GM19324 (cell line): ENCODE measurements at regions not wholly inside any gene's neighbourhood (a gene's known extent, or its start where the extent isn't known, plus 50 kb on each side); places are given as distances from the start of the nearest gene placed in this dataset.
A peak's percentile ranks its signal among the peaks of the same experiment; 100 is the strongest.
"Not testable (repeated sequence)": the region's sequence is repeated elsewhere in the genome, so short reads cannot be mapped to it uniquely, and the experiment has no call there.

Experiments used
- ATAC-seq: cut with Tn5 transposase; IDR thresholded peaks from one replicate; pipeline ENCODE4 v1.9.1; 2021; ENCODE audit warnings: mild to moderate bottlenecking, moderate library complexity; ENCODE audit not compliant: unreplicated experiment, low FRiP score

DNA sequence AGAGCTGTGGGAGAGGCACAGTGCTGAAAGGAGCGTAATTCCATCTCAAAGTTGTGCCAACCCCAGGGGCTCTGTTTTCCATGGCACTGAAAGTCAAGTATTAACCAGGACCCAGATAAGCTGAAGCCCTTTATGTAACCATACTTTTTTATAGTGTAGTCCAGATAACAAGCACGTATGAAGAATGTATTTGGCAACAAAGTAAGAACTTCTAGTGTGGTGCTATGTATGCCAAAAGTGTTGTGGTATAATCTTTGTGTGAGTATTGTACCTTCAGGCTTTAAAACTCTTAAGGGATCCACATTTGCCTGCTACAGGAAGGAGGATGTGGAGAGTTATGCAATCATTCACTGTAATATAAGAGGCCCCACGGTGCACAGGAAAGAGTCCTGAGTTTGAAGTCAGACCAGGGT, 129.4 kb downstream of the IBTK start:
- ATAC-seq = no peak

DNA sequence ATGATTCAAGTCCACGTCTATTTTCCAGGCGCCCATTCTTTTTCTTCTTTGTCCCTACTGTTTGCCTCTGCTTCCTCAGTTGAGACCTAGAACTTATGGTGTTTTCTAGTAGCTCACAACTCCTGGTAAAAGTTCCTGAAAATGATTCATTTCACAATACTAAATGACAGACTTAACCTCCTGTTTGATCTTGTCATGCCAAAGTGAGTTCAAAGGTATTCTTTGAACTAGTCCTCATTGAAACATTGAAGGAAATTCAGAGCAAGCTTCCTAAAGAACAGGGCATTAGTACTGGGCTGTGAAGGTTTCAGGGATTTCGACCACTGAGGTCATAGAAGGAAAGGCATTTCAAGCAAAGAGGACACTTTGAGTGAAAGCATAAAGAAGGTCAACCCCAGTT, 132.8 kb downstream of the IBTK start:
- ATAC-seq = no peak

DNA sequence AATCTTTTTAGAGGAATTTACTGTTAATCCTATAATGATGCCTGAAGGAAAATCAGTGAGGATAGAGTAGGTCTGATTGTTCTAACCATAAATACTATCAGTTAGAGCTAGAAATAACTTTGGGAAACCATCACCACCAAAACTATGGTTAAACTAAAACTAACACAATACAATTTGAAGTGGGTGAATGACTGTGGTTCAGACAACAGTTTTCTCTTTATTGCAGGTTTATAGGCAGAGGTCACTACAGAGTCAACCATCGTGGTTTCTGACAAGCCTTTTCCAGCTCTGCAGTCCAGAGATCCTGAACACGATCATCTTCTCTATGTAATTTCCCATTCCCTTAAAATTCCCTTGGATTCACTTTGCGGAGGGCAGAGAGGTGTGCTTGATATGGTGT, 134.3 kb downstream of the IBTK start:
- ATAC-seq = no peak

DNA sequence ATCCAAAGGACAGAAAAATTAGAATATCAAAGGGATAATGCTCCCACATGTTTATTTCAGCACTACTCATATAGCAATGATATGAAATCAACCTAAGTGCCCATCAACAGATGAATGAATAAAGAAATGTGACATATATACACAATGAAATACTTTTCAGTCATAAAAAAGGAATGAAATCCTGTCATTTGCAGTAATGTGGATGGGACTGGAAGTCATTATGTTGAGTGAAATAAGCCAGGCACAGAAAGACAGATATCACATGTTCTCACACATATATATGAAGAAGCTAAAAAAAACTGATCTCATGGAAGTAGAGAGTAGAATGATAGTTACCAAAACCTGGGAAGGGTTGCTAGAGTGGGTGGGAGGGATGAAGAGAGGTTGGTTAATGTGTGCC, 135.7 kb downstream of the IBTK start:
- ATAC-seq = no peak

DNA sequence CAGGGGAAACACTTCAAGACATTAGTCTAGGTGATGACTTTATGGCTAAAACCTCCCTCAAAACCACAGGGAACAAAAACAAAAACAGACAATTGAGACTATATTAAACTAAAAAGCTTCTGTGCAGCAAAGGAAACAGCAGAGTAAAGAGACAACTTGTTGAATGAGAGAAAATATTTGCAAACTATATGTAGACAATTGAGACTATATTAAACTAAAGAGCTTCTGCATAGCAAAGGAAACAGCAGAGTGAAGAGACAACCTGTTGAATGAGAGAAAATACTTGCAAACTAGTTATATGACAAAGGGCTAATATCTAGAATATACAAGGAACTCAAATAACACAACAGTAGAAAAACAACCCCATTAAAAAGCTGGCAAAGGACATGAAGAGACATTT, 136.4 kb downstream of the IBTK start:
- no peak for ATAC-seq

DNA sequence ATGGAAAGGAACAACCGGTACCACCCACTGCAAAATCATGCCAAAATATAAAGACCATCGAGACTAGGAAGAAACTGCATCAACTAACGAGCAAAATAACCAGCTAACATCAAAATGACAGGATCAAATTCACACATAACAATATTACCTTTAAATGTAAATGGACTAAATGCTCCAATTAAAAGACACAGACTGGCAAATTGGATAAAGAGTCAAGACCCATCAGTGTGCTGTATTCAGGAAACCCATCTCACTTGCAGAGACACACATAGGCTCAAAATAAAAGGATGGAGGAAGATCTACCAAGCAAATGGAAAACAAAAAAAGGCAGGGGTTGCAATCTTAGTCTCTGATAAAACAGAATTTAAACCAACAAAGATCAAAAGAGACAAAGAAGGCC, 144.4 kb downstream of the IBTK start:
- ATAC-seq = not testable (repeated sequence)

DNA sequence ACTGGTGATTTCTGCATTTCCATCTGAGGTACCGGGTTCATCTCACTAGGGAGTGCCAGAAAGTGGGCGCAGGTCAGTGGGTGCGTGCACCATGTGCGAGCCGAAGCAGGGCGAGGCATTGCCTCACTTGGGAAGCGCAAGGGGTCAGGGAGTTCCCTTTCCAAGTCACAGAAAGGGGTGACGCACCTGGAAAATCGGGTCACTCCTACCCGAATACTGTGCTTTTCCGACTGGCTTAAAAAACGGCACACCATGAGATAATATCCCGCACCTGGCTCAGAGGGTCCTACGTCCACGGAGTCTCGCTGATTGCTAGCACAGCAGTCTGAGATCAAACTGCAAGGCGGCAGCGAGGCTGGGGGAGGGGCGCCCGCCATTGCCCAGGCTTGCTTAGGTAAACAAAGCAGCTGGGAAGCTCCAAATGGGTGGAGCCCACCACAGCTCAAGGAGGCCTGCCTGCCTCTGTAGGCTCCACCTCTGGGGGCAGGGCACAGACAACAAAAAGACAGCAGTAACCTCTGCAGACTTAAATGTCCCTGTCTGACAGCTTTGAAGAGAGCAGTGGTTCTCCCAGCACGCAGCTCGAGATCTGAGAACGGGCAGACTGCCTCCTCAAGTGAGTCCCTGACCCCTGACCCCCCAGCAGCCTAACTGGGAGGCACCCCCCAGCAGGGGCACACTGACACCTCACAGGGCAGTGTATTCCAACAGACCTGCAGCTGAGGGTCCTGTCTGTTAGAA, 146.0 kb downstream of the IBTK start:
- ATAC-seq = not testable (repeated sequence)

DNA sequence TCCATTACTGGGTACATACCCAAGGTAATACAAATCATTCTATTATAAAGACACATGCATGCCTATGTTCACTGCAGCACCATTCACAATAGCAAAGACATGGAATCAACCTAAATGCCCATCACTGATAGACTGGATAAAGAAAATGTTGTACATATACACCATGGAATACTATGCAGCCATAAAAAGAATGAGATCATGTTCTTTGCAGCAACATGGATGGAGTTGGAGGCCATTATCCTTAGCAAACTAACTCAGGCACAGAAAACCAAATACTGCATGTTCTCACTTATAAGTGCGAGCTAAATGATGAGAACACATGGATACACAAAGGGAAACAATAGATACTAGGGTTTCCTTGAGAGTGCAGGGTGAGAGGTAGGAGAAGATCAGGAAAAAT, 146.8 kb downstream of the IBTK start:
- ATAC-seq = not testable (repeated sequence)

DNA sequence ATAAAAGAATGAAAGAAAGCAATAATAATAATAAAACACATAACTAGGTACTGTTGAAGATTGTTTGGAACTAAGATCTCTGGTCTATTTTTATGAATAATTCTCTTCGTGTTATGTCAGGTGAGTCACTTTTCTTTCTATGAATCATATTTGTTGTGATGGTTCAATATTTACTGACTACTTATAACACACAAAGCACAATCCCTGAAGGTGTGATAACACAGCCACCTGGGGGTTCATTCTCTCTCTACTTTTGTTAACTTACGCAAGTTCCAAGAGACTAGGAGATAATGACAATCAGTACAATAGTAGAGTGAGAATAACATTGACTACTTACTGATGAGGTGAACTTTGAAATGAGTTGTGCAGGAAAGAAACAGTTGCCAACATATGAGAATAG, 149.9 kb downstream of the IBTK start:
- no peak for ATAC-seq

DNA sequence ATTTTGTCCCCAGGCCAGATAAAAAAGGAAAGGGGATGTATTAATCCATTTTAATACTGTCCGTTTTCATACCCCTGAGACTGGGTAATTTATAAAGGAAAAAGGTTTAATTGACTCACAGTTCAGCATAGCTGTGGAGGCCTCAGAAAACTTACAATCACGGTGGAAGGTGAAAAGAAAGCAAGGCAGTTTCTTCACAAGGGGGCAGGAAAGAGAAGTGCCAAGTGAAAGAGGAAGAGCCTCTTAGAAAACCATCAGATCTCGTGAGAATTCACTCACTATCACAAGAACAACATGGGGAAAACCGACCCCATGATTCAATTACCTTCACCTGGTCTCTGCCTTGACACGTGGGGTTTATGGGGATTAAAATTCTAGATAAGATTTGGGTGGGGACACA, 152.5 kb downstream of the IBTK start:
- ATAC-seq = no peak

DNA sequence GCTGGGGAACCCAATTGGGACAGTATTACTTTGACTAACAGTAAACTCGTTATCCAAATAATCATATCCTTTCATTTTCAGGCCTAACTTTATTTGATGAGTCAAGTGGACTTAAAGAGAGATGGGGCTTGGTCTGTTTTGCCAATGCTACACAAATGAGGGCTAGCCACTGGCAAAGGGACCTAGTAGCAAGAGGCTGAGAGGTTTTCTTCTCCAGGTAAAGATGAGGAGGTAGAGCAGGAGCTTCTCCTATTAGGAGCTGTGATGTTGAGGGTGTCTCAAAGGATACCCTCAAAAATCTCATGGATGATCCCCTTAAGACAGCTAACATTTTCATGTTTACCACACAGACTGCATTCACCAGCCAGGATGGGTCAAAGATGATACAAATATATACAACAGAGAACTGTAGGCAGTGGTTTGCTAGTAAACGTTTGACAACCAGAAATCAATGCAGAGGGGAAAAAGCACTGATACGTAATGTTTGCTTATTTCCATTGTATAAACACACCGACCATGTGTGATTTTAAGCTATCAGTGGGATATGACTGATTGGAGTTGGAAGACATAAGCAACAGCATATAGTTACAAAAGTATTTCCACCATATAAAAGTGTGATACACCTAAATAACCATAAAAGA, 153.3 kb downstream of the IBTK start:
- no peak for ATAC-seq

DNA sequence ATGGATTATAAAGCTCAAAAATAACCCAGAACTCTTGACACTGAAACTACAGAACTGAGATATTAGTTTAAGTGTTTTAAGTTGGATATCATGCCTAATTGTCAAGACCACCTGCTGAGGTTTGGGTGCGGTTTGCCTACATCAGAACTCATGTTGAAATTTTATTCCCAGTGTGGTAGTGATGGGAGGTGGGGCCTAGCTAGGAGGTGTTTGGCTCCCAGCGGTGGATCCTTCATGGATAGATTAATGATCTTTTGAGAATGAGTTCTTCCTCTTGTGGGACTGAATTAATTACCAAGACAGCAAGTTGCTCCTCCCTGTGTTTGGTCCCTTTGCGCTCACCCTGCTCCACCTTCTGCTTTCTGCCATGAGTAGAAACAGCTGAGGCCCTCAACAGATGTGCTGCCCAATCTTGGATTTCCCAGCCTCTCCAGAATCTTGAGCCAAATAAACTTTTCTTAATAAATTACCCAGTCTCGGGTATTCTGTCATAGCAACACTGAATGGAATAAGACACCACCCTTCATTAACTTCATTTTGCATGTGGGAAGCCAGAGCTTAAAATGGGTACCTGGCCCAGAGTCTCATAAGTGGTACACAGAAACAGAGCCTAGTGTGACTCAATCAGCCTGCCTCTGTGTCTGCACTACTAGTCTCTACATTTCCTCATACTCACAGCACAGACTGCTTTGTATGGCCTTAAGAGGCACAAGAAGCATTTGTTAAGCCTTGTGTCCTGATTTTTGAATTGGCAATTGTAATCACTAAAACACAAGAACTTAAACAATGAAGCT, 158.4 kb downstream of the IBTK start:
- ATAC-seq = no peak

DNA sequence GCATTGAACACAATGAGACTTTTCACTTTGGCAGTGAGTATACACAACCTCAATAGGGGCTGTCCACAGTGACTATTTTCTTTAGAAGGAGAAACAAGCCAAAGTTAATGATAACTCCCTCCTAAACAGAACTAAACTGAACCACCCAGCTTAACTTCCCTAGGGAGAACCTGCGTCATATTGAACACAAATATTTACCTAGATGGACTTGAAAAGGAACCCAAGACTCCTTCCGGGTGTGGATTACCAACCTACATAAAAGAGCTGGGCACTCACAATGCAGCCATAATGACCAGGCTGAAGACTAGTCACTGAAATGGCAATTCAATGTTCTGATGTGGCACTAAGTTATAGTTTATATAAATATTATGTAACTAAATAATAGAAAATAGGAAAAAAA, 160.6 kb downstream of the IBTK start:
- no peak for ATAC-seq

DNA sequence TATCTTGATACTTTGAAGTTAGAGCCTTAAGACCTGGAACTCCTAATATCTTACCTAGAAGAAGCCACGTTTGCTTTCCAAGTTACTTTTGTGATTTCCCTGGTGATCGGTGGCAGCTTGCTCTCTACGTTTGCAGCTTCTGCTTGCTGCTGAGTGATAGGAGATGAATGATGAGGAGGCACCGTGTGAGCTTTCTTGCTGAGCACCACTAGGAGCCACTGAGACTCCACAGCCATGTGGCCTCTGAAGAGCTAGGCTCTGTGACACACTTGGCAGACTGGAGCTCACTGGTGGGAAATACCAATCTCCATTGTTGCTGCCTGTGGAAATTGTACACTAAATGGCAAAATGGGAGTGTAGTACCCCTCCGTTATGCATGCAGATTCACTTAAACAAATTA, 161.8 kb downstream of the IBTK start:
- no peak for ATAC-seq

DNA sequence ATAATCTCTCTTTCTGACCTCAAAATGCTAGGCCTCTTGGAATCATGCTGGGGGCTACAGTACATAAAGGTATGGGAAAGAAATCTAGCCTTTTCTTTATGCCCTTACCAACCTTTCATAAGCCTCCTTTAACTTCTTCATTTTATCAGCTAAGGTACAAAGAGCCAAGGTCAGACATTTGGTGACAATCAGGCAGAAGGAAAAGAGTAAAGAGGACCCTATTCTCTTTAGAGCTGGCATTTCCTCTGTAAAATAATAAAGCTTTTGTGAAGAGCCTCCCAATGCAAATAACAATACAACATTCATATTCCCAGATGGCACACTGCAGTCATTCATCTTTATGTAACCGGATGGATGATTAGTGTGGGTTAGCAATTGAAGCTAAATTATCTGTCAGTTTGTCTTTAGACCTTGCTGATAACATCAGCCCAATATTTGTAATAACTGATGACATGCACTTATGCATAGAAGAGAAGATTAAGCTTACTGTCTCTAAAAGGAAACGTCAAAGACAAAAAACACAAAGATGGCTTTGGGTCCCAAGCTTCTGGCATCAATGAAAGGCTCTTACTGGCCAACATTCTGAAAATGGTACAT, 163.1 kb downstream of the IBTK start:
- no peak for ATAC-seq

DNA sequence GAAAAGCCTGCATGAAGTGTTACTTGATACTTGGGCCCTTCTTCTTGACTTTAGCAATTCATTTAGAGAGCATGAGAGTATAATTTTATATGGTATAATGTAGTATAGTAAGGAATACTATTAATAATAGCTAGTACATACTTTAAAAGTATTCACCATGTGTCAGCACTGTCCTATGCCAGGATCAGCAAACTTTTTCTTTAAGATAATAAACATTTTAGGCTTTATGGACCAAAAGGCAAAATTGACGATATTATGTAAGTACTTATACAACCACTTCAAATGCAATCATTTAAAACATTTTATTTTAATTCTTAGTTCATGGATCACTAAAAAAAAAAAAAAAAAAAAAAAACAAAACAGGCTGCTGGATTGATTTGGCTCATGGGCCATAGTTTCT, 163.9 kb downstream of the IBTK start:
- ATAC-seq = no peak

DNA sequence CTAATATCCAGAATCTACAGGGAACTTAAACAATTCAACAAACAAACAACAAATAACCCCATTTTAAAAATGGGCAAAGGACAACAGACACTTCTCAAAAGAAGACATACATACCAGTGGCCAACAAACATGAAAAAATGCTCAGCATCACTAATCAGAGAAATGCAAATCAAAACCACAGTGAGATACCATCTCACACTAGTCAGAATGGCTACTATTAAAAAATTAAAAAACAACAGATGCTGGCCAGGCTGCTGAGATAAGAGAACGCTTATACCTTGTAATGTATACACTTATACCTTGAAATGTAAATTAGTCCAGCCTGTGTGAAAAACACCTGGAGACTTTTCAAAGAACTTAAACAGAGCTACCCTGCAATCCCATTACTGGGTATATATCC, 166.8 kb downstream of the IBTK start:
- peak; percentile 61 for ATAC-seq

DNA sequence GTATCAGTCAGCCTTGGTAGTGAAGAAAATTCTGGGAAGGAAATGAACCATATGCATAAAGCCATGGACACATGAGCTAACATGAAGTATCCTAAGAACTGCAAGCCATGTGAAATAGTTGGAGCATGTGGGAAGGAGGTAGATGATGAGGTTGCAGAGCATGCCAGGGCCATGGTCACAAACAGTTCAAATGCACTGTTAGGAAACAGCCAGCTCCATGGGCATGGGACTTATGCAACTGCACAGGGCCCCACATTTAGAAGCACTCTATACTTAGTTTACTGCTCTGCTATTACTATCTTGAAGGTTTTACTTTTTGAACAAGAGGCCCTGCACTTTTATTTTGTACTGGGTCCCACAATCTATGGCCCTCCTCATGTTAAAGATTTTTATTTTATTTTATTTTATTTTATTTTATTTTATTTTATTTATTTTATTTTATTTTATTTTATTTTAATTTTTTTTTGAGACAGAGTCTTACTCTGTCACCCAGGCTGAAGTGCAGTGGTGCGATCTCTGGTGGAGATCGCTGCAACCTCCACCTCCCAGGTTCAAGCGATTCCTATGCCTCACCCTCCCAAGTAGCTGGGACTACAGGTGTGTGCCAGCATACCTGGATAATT, 169.1 kb downstream of the IBTK start:
- no peak for ATAC-seq

DNA sequence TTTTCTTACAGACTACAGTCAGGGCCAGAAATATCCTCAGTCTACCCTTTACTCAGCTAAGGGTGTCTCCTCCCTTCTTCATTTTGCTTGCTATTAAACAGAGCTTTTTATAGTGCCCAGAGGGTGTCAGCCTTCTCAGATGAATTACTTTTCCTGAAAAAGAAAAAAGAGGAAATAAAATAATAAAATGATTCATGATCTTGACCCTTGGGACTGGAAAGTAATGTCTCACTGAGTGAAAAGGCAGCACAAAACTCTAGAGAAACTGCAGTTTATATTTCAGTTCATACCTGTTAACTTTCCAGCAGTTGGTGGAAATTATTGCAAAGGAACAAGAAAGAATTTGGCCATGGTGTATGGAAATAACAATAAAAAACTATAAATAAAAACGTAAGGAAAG, 170.6 kb downstream of the IBTK start:
- no peak for ATAC-seq

DNA sequence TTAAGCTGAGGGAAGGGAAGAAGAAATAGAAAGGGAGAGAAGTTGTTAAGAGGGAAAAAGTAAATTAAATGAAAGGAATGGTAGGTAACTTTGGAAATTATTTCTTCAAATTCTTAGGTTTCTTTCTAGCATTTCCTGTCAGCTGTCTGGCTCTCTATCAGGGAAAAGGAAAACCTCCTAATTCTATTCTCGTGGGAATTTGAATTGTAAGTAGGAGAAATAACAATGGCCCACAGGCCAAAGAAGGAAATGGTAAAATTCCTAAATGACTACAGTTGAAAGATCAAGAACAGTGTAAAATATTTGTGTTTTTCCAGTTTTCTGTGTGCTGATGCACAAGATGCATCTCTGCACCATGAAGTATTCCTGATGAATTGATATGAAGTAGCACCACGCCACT, 173.0 kb downstream of the IBTK start:
- no peak for ATAC-seq

DNA sequence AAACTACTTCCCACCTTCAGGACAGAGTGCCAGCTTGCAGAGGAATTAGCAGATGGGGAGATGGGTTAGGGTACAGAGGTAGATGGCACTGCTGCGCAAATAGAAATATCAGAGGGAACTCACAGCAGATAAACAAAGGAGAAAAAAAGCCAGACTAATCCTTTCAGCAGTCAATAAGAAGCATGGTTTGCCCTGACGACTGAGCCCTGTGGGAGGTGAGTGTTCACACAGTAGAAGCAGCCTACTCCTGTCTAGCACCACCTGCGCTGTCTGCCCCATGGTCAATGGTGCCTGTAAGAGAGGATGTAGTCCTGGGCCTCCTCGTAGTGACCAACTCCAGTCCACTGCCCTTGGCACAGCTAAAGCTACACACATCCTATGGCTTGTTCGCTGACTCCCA, 174.1 kb downstream of the IBTK start:
- no peak for ATAC-seq
